Activated CD4-positive, alpha-beta T cell treated with anti-CD3 and anti-CD28 coated beads, Interleukin-2, amount 50 U/mL, for 16 hours (primary cell): ENCODE measurements at regions not wholly inside any gene's neighbourhood (a gene's known extent, or its start where the extent isn't known, plus 50 kb on each side); places are given as distances from the start of the nearest gene placed in this dataset.
A peak's percentile ranks its signal among the peaks of the same experiment; 100 is the strongest.

Experiments
- DNase-seq: peaks from one replicate; pipeline ENCODE4 v3.0.0-alpha.2; 2020

DNA sequence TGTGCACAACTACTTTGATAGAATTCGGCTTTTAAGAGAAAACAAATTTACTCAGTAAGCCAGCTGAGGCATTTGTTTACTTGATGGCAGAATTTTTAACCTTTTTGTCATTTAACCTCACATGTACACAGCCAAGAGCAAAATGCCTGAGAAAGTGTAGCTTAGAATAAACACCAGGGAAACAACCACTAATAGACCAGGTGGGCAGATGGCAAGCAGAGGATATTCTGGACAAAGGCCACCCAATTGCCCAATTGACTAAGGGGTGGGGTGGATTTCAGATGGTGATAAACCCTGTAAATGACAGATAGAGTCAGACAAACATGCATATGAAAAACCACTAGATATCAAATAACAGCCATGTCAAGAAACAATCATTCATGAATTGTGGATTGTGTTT, 190.7 kb upstream of the FBXL4 start:
- DNase-seq: no peak

- DNase-seq: no peak
Observed at GRCh38 chr6:99137314-99137713, 189.6 kb upstream of the FBXL4 start.

GRCh38 chr6:99136488-99136887, 188.7 kb upstream of the FBXL4 start:
- no peak for DNase-seq

- DNase-seq: no peak
Observed at GRCh38 chr6:99132026-99132635, 184.4 kb upstream of the FBXL4 start.

DNA sequence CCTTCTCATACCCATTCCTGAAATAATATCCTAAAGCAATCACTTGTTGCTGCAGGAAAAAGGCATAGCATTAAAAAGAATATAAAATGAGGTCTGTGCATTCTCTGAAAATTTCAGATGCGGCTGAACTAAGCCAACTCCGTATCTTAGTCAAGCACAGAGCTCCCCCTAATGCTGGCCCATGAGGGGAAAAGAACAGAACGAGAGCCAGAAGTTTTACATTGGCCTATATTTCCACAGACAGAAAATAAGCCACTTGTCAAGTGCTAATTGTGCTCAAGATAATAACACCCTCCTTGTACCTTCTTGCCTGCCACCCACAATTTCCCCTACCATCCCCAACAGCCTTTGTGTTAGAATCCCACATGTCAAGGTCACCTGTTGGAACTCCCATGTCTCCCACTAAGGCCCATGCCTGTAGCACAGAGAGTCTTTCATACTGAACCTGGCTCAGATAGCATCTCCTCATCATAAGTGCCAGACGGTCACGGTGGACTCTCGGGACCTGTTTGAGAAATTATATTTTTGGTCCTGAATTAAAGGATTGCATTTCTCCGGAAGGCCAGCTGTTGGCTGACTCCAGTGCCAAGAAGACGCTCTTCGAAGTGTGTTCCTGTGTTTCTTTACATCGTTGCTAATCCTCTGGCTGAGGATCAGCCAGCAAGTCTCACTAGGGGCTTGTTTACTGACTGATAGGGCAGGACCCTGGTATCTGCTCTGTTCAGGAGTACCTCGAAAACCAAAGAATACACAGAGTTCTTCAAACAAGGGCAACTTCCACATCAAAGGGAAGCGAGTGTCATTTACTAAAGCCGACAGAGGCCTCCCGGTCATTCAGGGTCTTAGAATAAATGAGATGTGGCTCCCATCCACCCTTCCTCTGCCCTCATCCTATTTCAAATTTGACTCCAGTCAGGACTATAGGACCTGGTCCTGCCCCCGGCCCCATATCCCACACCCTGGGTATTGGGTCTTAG, 183.4 kb upstream of the FBXL4 start:
- DNase-seq: no peak

DNA sequence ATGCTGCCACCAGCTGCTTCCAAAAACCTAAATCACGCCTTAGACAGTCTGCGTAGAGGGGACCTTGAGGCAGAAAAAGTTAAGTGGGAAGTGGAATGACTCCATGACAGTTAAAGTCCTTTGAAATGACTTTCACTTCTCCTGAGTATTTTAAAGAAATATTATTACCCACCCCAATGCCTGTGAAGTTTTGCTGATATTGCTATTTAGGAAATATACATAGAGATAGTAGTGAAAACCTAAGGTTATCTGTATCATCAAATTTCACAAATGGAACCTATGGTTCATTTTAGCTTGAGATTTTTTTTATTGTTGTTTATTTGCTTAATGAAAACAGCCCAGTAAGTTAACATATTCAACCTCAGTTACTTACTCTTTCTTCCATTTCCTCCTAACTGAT, 182.1 kb upstream of the FBXL4 start:
- no peak for DNase-seq

- no peak for DNase-seq
Observed at GRCh38 chr6:99121748-99122147, 174.0 kb upstream of the FBXL4 start.

- no peak for DNase-seq
Observed at GRCh38 chr6:99120641-99121040, 172.9 kb upstream of the FBXL4 start.

- peak; percentile 46 for DNase-seq
Observed at GRCh38 chr6:99119109-99120031, 171.6 kb upstream of the FBXL4 start.

DNA sequence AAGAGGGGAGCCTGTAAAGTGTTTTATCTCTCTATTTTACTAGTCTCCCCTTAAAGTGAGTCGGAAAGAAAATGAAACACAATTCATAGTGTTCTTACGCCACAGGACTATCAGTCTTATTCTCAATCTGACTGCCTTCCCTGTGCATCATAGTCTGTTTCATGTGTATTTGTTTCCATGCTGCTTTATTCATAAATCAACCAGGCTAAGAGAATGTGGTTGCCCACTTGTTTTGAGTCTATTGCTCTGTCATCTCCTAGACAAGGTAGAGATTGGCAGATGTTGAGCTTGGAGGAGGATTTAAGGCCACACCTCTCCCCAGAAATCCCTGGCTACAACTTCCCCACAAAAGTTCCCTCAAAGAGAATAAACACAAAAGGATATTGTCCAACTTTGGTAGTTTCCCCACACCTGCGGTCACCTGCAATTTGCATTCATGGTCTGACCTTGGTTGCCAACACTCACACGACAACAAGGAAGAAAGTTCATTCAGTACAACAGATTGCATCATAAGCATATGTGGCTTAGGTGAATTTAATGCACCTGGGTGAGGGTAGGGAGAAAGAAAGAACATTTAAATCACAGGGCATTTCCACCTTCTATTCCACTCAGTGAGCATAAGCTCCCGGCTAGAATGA, 167.1 kb upstream of the FBXL4 start:
- peak; percentile 21 for DNase-seq

GRCh38 chr6:99111590-99111989, 163.8 kb upstream of the FBXL4 start:
- DNase-seq: no peak

- DNase-seq: no peak
Observed at GRCh38 chr6:99110029-99110428, 162.3 kb upstream of the FBXL4 start.

DNA sequence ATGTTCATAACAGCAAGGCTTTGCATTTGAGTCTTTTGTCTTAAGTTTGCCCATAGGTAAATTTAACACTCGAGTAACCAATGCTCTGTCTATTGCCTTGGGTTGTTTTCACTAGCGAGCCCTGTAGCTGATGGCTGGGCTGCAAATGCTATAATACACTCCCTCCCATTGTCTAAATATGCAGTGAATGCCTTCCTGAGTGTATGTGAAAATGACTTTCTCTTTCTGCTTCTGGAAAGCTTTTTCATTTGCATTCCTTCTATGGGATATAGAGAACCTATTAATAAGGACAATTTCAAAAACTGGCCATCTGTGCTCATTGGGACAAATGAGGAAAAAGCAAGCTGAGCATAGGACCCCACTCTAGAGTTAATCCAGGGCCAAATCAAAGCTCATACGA, 156.5 kb upstream of the FBXL4 start:
- no peak for DNase-seq

DNA sequence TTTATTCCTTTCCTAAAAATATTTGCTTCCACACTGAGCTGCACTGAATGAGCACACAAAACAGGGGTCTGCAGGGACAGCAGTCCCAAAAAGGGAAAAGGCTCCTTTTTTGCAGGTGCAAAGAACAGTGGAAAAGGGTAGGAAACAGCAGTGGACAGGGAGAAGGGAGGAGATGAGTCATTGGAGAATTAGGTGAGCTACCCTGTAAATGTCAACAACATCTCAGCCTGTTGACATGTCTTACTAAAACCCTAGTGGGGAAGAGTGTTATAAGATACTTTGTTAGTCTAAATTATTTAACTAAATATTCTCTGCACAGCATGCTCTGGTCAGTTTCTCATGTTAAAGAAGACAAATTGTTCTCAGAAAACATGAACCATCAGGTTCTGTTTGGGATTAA, 151.5 kb upstream of the FBXL4 start:
- DNase-seq: no peak

- DNase-seq: no peak
Observed at GRCh38 chr6:99096170-99096569, 148.4 kb upstream of the FBXL4 start.

DNA sequence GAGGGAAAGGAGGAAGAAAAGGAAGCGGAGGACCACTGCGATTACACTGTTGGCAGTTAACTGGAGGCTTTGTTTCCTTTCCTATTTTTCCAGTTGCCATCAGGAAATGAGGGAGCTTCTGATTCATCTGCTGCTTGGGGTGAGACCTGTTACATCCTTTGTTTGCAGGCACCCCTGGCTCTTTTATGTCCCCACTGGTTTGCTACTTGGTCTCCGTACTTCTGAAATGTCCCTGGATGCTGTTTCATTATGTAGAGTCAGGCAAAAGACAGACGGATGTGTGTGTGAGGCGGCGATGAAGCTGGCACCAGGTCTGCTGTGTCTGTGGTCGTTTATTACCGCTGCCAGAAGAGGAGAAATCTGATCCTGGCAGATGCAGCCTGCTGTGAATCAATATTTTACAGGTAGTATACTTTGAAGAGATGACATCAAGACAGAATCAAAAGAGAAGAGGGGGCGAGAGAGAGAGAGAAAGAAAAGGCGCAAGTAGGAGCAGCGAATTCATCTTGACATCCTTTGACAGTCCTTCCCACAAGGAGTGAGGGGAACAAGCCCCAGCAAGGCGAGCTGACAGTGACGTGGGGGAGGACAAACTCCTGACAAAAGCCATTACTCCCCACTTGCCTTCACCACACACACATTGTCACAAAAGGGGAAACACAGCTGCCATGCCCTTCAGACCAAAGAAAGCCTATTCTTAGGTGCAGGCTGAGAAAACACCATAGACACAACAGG, 145.9 kb upstream of the FBXL4 start:
- DNase-seq: no peak

DNA sequence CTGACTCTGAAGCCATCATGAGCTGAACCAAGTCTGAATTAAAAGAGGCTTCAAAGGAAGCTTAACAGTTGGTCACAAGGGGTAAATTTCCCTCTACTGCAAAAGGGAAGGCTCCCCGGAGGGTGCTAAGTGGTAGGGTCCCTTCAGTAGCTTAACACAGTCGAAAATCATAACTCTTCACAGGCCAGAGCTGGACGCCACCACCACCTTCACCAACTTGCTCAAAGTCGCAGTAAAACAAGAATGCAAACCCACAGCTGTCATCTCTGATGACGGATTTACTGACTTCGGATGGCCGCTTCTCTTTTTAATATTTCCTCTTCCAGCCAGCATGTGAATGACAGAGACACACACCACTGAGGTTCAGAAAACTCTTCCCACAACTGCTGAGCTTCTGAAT, 144.7 kb upstream of the FBXL4 start:
- no peak for DNase-seq

GRCh38 chr6:99091985-99092384, 144.2 kb upstream of the FBXL4 start:
- DNase-seq: peak; percentile 22

- no peak for DNase-seq
Observed at GRCh38 chr6:99080191-99080590, 132.4 kb upstream of the FBXL4 start.

DNA sequence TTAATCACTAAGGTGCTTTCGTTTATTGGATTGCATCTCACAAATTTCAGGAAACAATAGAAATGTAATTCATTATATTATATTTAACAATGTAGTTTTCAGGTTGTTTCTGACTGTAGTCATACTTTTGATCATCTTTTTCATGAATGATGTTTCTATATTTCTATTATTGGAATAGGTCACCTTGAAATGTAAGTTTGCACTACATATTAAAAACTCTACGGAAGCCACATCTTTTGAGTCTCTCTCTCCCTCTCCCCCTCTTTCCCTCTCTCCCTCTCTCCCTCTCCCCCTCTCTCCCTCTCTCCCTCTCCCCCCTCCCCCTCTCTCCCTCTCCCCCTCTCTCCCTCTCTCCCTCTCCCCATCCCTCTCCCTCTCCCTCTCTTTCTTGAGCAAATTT, 131.3 kb upstream of the FBXL4 start:
- no peak for DNase-seq

GRCh38 chr6:99073223-99073622, 125.5 kb upstream of the FBXL4 start:
- no peak for DNase-seq

GRCh38 chr6:99066044-99066443, 118.3 kb upstream of the FBXL4 start:
- DNase-seq: no peak
